NCI-H1930 (cell line): ENCODE measurements at regions not wholly inside any gene's neighbourhood (a gene's known extent, or its start where the extent isn't known, plus 50 kb on each side); places are given as distances from the start of the nearest gene placed in this dataset.

Experiments used
- DNase-seq, 2 experiments: peaks; one replicate each; lab custom pipeline; 2025; lab: John Stamatoyannopoulos, UW

GRCh38 chr2:150783015-150783414 is 295.5 kb upstream of the RND3 start:
- DNase-seq = no peak

DNA sequence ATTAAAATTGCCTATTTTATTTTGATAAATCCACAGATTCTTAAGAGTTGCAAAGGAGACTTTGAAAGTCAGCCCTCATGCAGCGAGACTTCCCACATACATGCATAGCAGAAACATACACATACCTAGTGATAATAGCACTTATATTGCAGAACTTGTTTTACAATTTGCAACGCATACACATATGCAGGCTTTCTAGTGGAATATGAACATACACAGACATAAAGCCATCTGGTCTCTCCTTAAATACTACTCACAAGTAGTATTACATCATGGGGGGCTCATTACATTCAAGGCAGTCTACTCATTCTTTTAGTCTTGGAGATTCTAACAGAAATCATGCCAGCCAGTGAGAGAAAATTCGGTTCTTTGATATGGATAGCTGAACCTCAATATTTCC is 295.1 kb upstream of the RND3 start:
- no peak for DNase-seq

GRCh38 chr2:150781142-150781541 is 293.7 kb upstream of the RND3 start:
- DNase-seq = no peak

DNA sequence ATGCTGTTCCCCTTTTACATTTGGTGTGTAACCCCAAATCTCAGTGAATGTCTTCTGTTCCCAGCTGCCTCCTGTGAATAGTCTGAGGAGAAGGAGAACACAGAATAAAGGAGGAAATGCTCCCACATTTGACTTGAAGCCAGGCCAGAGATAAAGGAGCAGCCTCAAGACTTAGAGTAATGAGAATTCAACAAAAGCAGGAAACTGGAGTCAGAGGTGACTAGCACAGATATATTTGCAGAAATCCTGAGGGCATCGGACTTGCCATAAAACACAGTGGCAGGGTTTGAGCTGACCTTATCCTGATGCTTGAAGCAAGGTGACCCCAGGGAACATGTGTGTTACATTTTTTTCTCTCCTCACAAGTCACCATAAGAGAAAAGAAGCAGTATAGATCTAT is 291.4 kb upstream of the RND3 start:
- DNase-seq = no peak

GRCh38 chr2:150769421-150769820 is 282.0 kb upstream of the RND3 start:
- no peak for DNase-seq

GRCh38 chr2:150767991-150768746 is 280.7 kb upstream of the RND3 start:
- DNase-seq = no peak

DNA sequence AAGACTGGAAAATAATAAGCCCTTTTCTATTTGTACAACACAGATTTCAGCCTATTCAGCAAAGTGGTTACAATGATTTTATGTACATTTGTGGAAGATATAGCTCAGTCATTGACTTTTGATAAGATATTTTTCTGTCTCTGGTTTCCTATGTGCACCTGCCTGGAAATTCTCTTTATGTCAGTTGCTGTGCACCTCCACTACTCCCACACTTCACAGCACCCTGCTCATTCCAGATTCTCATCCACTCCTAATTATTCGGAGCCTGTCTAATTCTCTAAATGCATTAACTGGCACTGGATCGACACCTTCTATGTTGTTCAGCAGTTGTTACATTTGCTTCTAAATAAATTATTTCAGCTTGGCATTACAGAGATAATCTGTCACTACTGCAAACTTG is 275.1 kb upstream of the RND3 start:
- DNase-seq = no peak

DNA sequence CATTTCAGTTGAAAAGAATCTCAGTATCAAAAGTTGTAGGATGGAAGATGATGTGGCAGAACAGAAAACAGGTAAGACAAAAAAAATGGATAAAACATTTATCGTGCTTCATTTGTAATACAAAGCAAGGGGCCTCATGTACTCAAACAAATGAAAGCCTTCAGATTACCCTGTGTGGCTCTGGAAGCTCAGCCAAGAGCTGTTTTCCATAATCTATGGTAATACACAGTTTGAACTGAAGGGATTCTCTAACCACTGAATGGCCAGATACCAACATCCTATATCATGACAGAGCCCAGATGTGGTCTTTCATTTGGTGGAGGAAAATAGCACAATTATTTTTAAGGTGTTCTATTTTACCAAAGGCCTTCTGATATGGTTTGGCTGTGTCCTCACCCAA is 272.1 kb upstream of the RND3 start:
- DNase-seq = no peak

DNA sequence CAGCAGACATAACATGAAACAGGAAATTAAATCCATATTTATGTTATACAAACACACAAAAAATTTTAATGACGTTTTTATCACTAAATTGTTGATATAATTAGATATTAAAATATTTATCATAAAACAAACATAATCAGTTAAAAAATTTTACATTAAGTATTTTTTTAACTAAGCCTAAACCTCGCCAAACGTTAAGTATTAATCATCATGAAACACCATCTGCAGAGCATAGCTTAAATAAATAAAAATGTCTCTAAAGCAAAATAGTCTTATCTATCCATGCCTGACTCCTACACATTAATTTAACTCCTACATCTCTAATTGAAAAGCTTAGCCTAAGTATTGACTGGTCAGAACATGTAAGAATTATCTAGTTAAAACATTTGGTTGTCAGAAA is 271.6 kb upstream of the RND3 start:
- no peak for DNase-seq

DNA sequence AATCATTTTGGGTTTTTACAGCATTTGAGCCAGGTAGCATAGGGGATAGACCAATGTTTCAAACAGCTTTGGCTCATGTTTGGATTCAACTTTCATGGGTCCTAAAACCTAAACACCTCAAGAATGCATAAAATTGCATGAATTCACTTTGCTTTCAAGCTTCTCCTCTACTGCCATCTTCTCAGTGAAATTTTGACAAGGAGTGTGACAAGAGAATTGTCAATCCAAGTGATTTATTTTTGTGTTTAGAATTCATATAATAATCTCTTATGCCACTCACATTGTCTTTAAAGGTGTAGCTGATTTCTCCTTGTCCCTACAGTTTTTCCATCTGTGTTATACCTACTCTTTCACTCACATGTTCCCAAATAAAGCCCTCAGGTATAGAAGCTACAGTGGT is 264.8 kb upstream of the RND3 start:
- DNase-seq = no peak

DNA sequence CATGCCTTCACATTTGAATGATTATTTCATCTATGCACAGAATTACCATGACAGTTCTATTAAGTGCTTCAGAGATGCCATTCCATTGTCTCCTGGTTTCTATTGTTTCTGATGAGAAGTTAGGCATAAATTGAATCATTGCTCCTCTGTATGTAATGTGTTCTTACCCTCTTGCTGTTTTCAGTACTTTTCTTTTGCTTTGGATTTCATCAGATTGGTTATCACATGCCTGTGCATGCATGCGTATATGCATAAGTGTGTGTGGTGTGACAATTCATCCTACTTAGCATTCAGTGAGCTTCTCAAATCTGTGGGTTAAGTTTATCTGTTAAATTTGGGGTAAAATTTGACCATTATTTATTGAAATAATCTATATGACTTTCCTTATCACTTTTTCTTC is 263.3 kb upstream of the RND3 start:
- no peak for DNase-seq

- DNase-seq = no peak
These were observed 254.6 kb upstream of the RND3 start for GRCh38 chr2:150742094-150742493.

DNA sequence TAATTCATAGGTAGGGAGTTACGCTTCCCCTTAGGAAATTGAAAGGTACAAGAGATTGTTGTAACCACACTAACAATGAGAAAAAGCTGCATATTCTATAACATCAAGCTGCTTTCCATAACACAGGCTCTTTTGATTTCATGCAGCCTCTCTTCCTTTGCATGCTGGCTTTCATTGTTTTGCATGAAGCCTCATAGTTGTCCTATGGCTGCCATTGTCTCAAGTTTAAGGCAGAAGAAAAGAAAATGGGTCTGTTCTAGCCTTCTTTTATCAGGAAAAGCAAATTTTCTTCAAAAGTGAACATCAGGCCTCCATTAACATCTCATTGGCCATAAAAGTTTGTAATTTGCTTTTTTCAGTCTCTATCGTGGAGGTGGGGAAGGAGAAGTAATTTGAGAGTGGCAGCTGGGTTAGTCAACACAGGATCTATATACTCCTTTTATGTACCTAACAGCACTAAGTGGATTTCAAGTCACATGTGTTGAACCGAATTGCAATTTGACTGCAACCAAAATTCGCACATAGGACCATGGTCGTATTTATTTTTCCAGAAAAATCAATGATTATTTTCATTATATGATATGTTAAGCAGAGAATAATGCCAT is 248.5 kb upstream of the RND3 start:
- no peak for DNase-seq

DNA sequence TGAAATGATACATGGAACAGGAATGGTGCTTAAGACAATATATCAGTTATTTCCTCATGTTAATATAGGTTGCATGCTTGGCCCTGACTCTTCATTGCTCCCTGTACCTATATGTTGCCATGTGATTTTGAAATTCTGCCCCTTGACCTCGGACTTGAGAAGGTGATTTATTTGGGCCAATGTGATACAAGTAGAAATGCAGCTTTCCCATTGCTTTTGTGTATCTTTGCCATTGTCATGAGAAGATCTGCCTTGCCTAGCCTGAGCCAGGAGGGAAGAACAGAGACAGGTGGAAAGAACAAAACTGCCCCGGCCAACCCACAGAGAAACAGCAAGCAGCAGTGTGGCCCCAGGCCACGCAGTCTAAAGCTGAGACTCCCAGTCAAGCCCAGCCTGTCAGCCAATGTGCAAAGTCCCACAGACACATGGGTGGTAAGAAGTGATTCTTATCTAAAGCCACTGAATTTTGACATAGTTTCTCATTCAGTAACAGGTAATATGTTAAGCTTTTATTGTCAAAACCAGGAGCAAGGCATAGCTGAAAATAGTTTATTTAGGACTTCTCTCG is 245.7 kb upstream of the RND3 start:
- DNase-seq = no peak

GRCh38 chr2:150732491-150732890 is 245.0 kb upstream of the RND3 start:
- DNase-seq = no peak

GRCh38 chr2:150732064-150732463 is 244.6 kb upstream of the RND3 start:
- DNase-seq = no peak

DNA sequence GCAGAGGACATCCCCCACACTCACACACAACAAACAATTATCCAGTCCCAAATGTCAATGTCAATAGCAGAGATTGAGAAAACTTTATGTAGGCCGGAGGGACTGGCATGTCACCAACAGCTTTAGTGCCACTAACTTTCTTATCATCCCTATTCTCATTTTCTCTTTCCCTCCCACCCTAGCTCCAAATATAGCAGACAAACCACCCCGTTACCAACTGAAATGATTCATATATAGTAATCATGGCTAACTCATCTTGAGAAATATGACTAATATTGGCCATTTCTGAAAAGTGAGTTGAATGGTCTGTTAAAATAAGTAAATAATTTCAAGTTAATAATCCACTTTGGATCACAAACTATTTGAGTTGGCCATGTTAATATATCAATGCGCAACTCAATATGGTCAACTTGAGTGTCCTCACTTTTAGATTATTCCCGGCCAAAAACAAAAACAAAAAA is 242.1 kb upstream of the RND3 start:
- DNase-seq = no peak

- DNase-seq = no peak
These were observed 230.8 kb upstream of the RND3 start for GRCh38 chr2:150718280-150718679.

DNA sequence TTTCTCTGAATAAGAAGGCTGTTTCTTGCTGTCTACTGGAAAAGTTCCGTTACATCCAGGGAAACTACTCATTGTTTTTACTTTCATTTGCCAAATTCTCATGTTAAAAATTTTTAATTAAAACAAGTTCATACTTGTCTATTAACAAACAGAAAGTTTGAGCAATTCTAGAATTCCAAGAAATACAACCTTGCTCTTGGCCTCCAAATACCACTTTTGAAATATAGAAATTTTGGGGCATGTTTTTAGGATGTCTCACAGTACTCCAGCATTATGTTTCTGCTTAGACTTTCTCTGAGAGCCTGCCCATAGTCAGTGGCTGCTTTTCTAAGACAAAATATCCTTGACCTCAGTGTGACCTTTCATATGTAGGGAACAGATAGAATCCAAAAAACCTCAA is 228.7 kb upstream of the RND3 start:
- DNase-seq = no peak

DNA sequence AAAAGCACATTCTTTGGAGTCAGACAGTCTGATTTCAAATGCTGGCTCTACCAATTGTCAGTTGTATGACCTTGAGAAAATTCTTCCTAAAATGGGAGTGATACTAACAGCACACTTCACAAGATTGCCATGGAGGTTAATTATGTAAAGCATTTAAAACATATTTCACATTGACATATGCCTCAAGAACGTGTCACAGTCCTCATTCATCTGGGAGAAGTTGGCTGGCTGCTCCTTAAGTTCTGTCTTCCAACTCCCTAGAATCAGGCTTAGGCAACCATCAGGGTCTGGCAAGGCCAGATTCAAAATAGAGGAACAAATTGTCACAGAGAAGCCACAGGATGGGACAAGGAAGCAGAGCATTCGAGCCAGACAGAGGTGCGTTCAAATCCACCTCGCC is 228.0 kb upstream of the RND3 start:
- DNase-seq = no peak

DNA sequence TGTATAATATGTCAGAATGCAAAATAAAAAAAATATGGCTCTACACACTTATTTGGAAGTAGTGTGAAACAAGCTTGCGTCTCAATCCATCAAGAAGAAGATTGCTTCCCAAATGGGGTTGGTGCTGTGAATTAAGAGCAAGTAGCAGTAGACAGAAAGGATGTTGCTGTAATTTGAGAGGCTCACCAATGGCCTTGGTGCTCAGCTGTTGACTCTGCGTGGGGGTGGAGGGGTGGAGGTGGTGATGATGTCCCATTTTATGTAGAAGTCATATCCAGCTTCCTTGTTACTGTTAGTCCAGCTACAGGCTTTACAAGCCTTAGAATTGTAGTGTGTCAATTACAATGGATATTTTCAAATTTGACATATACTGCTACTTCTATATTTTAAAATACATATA is 223.4 kb upstream of the RND3 start:
- peak; percentile 43 to 58 for DNase-seq

DNA sequence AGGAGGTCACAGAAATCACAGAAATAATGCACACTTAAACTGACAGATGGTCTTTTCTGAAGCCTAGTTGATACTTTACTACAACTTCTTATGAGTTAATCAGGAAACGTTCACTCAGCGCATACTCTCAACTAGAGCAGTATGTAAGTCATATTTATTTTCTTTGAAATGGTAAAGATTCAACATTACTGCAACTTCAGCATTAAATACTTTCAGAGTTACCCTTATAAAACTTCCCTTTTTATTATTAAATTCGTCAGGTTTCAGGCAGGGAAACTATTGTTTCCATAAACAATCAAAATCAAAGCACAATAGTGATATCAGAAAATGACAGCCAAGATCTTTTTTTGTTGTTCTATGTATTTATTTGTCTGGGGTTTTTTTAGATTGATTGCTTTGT is 222.6 kb upstream of the RND3 start:
- DNase-seq = no peak

- DNase-seq = no peak
These were observed 219.1 kb upstream of the RND3 start for GRCh38 chr2:150706561-150706960.

GRCh38 chr2:150705767-150706166 is 218.3 kb upstream of the RND3 start:
- no peak for DNase-seq
